K562 (cell line): ENCODE measurements at regions not wholly inside any gene's neighbourhood (a gene's known extent, or its start where the extent isn't known, plus 50 kb on each side); places are given as distances from the start of the nearest gene placed in this dataset.

ENCODE experiments used
- ASH1L ChIP-seq: fragments of 450-650 bp; IDR thresholded peaks from 2 replicates; pipeline ENCODE4 v1.6.1; 2018; ENCODE audit warnings: borderline replicate concordance, mild to moderate bottlenecking, low read depth; ENCODE audit not compliant: partially characterized antibody
- DIDO1 ChIP-seq: fragments of 450-650 bp; IDR thresholded peaks from 2 replicates; pipeline ENCODE4 v1.6.1; 2016; ENCODE audit warnings: low read depth, missing biosample characterization, missing genetic modification characterization
- EGR1 ChIP-seq: fragments of 450-650 bp; conservative IDR thresholded peaks from 2 replicates; pipeline ENCODE4 v1.6.1; 2017; ENCODE audit warnings: mild to moderate bottlenecking
- HDAC2 ChIP-seq: fragments of 450-650 bp; IDR thresholded peaks from 2 replicates; pipeline ENCODE4 v1.6.1; 2016; ENCODE audit warnings: mild to moderate bottlenecking
- HEY1 ChIP-seq: fragments of 250-450 bp; sonication (Bioruptor Pico); IDR thresholded peaks from 2 replicates; pipeline ENCODE4 v1.5.0; 2020; ENCODE audit warnings: mild to moderate bottlenecking, moderate library complexity, borderline replicate concordance
- HOXB6 ChIP-seq: fragments of 250-450 bp; sonication (Bioruptor Pico); IDR thresholded peaks from 2 replicates; pipeline ENCODE4 v1.5.1; 2022; ENCODE audit warnings: mild to moderate bottlenecking, borderline replicate concordance
- PHF21A ChIP-seq: fragments of 450-650 bp; IDR thresholded peaks from 2 replicates; pipeline ENCODE4 v1.6.1; 2017; ENCODE audit warnings: low read depth, borderline replicate concordance
- RBM25 ChIP-seq: fragments of 200-400 bp; formaldehyde crosslinking; IDR thresholded peaks from 2 replicates; pipeline ENCODE4 v1.6.1; 2018; ENCODE audit warnings: low read length, low read depth, moderate library complexity; ENCODE audit not compliant: severe bottlenecking
- TFAM ChIP-seq: fragments of 250-450 bp; sonication (Bioruptor Pico); conservative IDR thresholded peaks from 2 replicates; pipeline ENCODE4 v1.5.0; 2021; ENCODE audit warnings: mild to moderate bottlenecking, moderate library complexity
- ZKSCAN8 ChIP-seq: fragments of 200-800 bp; sonication (Bioruptor generic); IDR thresholded peaks from 2 replicates; pipeline ENCODE4 v1.6.1; 2016; ENCODE audit warnings: missing genetic modification characterization, missing compliant biosample characterization
- TF ChIP-seq, protein P1 (sequence below): fragments of 450-650 bp; IDR thresholded peaks from 2 replicates; pipeline ENCODE4 v1.6.1; 2016; ENCODE audit warnings: mild to moderate bottlenecking, moderate library complexity

DNA sequence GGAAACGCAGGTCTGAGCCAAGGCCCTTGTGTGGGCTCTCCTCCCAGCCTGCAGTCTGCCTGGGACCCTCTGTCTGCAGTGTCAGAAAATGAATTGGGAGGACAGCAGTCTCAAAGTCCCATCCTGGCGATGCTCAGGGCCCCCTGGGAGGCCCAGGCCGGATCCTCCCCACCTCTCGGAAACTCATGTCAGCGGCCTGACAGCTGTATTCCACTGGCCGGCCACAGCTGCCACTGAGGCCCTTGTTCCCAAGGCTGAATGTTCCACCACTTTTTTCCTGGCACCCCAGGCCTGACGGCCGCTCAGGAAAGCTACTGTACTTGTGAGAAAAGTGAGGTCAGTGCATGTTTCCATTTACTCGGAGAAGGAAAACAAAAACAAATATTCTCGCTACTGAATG, 180.0 kb downstream of the FGF18 start (continued):
- TF ChIP-seq, protein P1, sequence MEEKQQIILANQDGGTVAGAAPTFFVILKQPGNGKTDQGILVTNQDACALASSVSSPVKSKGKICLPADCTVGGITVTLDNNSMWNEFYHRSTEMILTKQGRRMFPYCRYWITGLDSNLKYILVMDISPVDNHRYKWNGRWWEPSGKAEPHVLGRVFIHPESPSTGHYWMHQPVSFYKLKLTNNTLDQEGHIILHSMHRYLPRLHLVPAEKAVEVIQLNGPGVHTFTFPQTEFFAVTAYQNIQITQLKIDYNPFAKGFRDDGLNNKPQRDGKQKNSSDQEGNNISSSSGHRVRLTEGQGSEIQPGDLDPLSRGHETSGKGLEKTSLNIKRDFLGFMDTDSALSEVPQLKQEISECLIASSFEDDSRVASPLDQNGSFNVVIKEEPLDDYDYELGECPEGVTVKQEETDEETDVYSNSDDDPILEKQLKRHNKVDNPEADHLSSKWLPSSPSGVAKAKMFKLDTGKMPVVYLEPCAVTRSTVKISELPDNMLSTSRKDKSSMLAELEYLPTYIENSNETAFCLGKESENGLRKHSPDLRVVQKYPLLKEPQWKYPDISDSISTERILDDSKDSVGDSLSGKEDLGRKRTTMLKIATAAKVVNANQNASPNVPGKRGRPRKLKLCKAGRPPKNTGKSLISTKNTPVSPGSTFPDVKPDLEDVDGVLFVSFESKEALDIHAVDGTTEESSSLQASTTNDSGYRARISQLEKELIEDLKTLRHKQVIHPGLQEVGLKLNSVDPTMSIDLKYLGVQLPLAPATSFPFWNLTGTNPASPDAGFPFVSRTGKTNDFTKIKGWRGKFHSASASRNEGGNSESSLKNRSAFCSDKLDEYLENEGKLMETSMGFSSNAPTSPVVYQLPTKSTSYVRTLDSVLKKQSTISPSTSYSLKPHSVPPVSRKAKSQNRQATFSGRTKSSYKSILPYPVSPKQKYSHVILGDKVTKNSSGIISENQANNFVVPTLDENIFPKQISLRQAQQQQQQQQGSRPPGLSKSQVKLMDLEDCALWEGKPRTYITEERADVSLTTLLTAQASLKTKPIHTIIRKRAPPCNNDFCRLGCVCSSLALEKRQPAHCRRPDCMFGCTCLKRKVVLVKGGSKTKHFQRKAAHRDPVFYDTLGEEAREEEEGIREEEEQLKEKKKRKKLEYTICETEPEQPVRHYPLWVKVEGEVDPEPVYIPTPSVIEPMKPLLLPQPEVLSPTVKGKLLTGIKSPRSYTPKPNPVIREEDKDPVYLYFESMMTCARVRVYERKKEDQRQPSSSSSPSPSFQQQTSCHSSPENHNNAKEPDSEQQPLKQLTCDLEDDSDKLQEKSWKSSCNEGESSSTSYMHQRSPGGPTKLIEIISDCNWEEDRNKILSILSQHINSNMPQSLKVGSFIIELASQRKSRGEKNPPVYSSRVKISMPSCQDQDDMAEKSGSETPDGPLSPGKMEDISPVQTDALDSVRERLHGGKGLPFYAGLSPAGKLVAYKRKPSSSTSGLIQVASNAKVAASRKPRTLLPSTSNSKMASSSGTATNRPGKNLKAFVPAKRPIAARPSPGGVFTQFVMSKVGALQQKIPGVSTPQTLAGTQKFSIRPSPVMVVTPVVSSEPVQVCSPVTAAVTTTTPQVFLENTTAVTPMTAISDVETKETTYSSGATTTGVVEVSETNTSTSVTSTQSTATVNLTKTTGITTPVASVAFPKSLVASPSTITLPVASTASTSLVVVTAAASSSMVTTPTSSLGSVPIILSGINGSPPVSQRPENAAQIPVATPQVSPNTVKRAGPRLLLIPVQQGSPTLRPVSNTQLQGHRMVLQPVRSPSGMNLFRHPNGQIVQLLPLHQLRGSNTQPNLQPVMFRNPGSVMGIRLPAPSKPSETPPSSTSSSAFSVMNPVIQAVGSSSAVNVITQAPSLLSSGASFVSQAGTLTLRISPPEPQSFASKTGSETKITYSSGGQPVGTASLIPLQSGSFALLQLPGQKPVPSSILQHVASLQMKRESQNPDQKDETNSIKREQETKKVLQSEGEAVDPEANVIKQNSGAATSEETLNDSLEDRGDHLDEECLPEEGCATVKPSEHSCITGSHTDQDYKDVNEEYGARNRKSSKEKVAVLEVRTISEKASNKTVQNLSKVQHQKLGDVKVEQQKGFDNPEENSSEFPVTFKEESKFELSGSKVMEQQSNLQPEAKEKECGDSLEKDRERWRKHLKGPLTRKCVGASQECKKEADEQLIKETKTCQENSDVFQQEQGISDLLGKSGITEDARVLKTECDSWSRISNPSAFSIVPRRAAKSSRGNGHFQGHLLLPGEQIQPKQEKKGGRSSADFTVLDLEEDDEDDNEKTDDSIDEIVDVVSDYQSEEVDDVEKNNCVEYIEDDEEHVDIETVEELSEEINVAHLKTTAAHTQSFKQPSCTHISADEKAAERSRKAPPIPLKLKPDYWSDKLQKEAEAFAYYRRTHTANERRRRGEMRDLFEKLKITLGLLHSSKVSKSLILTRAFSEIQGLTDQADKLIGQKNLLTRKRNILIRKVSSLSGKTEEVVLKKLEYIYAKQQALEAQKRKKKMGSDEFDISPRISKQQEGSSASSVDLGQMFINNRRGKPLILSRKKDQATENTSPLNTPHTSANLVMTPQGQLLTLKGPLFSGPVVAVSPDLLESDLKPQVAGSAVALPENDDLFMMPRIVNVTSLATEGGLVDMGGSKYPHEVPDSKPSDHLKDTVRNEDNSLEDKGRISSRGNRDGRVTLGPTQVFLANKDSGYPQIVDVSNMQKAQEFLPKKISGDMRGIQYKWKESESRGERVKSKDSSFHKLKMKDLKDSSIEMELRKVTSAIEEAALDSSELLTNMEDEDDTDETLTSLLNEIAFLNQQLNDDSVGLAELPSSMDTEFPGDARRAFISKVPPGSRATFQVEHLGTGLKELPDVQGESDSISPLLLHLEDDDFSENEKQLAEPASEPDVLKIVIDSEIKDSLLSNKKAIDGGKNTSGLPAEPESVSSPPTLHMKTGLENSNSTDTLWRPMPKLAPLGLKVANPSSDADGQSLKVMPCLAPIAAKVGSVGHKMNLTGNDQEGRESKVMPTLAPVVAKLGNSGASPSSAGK, result no peak
- TF ChIP-seq TFAM (CRISPR knock-in tag) (no peak), HDAC2 (no peak), ZKSCAN8 (CRISPR knock-in tag) (no peak), ASH1L (no peak), HEY1 (CRISPR knock-in tag) (no peak), RBM25 (no peak), DIDO1 (tag) (no peak), PHF21A (no peak), EGR1 (no peak), HOXB6 (CRISPR knock-in tag) (no peak)
